ENCODE measurements at regions not wholly inside any gene's neighbourhood (a gene's known extent, or its start where the extent isn't known, plus 50 kb on each side); places are given as distances from the start of the nearest gene placed in this dataset.

- DNase-seq (ENCODE audit: low read depth), result no peak
- TF ChIP-seq, protein P1, sequence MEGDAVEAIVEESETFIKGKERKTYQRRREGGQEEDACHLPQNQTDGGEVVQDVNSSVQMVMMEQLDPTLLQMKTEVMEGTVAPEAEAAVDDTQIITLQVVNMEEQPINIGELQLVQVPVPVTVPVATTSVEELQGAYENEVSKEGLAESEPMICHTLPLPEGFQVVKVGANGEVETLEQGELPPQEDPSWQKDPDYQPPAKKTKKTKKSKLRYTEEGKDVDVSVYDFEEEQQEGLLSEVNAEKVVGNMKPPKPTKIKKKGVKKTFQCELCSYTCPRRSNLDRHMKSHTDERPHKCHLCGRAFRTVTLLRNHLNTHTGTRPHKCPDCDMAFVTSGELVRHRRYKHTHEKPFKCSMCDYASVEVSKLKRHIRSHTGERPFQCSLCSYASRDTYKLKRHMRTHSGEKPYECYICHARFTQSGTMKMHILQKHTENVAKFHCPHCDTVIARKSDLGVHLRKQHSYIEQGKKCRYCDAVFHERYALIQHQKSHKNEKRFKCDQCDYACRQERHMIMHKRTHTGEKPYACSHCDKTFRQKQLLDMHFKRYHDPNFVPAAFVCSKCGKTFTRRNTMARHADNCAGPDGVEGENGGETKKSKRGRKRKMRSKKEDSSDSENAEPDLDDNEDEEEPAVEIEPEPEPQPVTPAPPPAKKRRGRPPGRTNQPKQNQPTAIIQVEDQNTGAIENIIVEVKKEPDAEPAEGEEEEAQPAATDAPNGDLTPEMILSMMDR (IDR thresholded peaks at IDR 0.05; ENCODE audit: insufficient read depth, low read depth, low read length), result no peak
- no peak overlapping the region for H3K4me3 ChIP-seq (ENCODE audit: low read depth, low read length)
Measured at GRCh38 chr1:57857809-57858208, 433.9 kb upstream of the DAB1 start.

DNA sequence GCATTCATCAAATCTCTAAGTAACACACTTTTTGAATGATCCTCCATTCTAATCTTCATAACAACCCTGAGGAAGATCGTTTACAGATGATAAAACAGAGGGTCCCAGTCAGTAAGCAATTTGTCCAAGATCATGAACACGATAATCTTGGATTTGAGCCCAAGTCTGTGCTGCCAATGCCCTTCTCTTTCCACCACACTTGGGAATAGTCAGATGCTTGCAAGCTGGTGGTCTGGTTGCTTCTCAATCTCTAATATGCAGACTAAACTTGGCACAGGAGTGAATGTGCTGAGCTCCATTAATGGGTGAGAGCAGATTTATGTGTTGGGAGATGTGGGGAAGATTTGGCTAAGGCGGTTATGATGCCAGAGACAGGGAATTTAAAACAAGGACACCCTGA lies 430.6 kb upstream of the DAB1 start:
- H3K4me3 ChIP-seq (ENCODE audit: low read depth, low read length), result no peak overlapping the region
- TF ChIP-seq, protein P1 (IDR thresholded peaks at IDR 0.05; ENCODE audit: insufficient read depth, low read depth, low read length), result no peak
- no peak for DNase-seq (ENCODE audit: low read depth)

GRCh38 chr1:57850176-57850940 lies 426.5 kb upstream of the DAB1 start:
- no peak overlapping the region for H3K4me3 ChIP-seq (ENCODE audit: low read depth, low read length)
- TF ChIP-seq, protein P1 (IDR thresholded peaks at IDR 0.05; ENCODE audit: insufficient read depth, low read depth, low read length), result no peak
- no peak for DNase-seq (ENCODE audit: low read depth)

GRCh38 chr1:57848406-57848805 lies 424.5 kb upstream of the DAB1 start:
- TF ChIP-seq, protein P1 (IDR thresholded peaks at IDR 0.05; ENCODE audit: insufficient read depth, low read depth, low read length), result no peak
- H3K4me3 ChIP-seq (ENCODE audit: low read depth, low read length), result no peak overlapping the region
- DNase-seq (ENCODE audit: low read depth), result peak; percentile 2

DNA sequence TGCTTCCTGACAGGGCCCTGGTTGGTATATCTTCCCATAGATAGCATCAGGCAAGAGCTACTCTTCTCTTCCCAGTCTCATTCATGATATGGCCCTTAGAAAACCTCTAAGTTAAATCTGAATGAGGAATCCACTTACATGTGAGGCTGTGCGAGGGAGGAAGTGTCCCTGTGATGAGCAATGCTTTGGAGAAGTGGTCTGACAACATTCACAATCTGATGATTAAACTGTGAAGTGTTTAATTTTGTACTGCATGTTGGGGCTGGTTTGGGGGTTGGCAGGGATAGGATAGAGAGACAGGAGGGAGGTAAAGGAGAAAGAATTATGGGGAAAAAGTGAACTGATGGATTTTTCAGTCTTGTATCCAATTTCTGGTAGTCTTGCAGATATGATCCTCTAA lies 421.2 kb upstream of the DAB1 start:
- TF ChIP-seq, protein P1 (IDR thresholded peaks at IDR 0.05; ENCODE audit: insufficient read depth, low read depth, low read length), result no peak
- H3K4me3 ChIP-seq (ENCODE audit: low read depth, low read length), result no peak overlapping the region
- peak; percentile 5 for DNase-seq (ENCODE audit: low read depth)

GRCh38 chr1:57844382-57844980 lies 420.6 kb upstream of the DAB1 start:
- no peak for DNase-seq (ENCODE audit: low read depth)
- TF ChIP-seq, protein P1 (IDR thresholded peaks at IDR 0.05; ENCODE audit: insufficient read depth, low read depth, low read length), result no peak
- no peak overlapping the region for H3K4me3 ChIP-seq (ENCODE audit: low read depth, low read length)

All from fibroblast of villous mesenchyme (primary cell).